Activated naive CD4-positive, alpha-beta T cell treated with Interleukin-2 at 50 U/mL for 16 hours (primary cell): ENCODE measurements at regions not wholly inside any gene's neighbourhood (a gene's known extent, or its start where the extent isn't known, plus 50 kb on each side); places are given as distances from the start of the nearest gene placed in this dataset.

Source experiments
- DNase-seq: peaks from one replicate; pipeline ENCODE4 v3.0.0-alpha.2; 2020

DNA sequence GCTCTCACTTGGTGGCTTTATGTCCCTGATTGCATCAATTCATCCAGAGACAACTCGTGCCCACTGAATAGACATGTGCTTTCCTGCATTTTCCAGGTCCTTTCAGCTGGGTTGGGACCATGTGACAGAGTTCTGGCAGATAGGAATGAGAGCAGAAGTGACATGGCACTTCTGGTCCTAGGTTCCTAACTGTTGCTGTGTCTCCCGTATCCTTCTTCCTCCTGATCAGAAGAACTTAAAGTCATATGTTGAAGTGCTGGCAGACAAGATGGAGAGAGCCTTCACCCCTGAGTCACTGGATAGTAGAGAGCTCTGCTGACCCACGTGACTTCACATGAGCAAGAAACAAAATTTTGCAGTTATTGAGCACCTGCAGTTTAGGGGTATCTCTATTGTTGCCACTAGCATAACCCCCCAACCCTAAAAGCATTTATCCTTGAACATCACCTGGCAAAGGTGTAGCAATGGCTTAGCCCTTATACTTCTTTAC lies 80.0 kb downstream of the NREP start:
- no peak for DNase-seq

DNA sequence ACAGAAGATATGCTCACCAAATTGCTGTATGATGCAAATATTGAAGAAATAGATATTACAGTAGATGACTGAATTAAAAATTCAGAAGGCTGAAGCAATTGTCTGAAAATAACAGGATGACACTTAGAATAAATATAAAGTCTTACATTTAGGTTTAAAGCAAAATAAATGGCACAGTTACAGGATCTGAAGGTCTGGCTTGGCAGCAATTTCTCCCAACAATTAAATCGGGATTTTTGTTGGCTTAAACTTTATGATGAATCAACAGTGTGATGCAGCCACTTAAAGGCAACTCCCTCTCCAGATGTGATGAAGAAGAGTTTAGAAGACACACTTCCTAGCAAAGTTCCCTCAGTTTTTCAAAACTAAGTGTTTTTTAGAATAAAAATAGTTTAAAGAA lies 80.5 kb downstream of the NREP start:
- no peak for DNase-seq

GRCh38 chr5:111675201-111675934 lies 81.6 kb downstream of the NREP start:
- DNase-seq, result no peak

GRCh38 chr5:111673891-111674626 lies 82.9 kb downstream of the NREP start:
- DNase-seq, result no peak

GRCh38 chr5:111672099-111672498 lies 84.9 kb downstream of the NREP start:
- DNase-seq, result no peak

DNA sequence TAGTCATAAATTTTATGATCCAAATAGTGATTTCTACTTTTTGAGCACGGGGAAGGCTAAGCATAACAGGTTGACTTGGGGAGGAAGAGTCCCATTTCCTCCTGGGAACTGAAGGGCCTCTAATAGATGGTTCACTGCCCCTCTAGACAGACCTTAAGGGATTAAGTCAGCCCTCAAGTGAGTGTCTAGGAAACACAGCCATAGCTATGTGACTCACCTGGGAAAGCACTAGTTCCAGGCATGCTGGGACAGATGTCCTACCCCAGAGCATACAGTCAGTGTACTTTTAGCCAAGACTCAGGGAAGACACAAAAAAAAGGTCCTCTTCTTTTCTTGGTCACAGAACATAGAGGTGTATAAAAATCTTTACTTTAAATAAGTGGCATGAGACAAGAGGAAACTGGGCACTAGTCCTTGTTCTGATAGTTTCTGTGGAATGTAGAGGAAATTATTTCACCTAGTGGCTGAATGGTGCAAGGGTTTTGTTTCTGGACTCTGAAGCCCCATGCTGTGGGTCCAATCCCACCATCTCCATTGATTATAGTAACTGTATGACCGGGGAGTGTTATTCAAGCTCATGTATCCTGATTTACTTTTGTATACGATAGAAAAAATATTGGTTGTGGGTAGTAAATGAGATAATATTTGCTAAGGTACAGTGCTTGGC lies 86.0 kb downstream of the NREP start:
- no peak for DNase-seq

GRCh38 chr5:111668477-111669414 lies 88.2 kb downstream of the NREP start:
- no peak for DNase-seq

- no peak for DNase-seq
Measured at GRCh38 chr5:111667128-111667736, 89.8 kb downstream of the NREP start.

DNA sequence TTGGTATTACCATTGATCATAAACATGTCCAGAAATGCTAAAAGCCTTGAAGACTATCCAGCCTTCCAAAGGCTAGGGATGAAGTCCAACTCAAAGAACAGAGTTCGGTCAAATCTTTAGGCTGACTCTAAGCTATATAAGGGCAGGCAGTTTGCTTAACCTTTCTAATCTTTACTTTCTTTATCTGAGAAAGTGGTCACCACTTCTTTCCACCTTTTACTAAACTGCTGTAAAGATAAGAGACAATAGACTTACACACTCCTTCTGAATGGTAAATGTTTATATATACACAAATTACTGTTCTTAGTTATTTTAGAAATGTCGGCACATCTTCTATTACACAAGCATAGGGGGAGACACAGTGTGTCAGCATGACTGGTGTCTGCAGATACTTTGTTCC lies 100.4 kb downstream of the NREP start:
- no peak for DNase-seq

- DNase-seq, result no peak
Measured at GRCh38 chr5:111655169-111655924, 101.6 kb downstream of the NREP start.

DNA sequence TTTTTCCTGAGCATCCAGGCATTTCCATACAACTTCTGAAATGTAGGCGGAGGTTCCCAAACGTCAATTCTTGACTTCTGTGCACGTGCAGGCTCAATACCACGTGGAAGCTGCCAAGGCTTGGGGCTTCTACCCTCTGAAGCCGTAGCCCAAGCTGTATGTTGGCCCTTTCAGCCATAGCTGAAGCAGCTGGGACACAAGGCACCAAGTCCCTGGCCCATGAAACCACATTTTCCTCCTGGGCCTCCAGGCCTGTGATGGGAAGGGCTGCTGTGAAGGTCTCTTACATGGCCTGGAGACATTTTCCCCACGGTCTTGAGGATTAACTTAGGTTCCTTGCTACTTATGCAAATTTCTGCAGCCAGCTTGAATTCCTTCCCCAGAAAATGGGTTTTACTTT lies 103.6 kb downstream of the NREP start:
- DNase-seq, result no peak

DNA sequence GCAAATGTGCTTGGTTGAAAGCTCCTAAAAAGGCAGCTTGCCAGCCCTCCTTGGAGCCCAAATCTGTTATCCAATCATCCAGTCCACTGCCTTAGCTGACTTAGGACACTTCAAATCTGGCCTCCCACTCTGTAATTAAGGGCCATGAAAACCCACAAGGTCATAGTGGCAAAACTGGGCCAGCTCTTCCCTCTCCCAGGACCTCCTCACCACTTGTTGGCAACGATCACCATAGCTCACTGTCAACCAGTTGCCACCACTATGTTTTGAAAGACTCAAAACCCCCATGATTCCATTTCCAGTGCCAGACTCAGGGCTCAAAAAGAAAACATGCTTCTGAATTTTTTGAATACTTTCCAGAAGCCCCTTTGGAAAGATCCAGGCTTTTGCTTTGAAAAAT lies 107.5 kb downstream of the NREP start:
- DNase-seq, result no peak

DNA sequence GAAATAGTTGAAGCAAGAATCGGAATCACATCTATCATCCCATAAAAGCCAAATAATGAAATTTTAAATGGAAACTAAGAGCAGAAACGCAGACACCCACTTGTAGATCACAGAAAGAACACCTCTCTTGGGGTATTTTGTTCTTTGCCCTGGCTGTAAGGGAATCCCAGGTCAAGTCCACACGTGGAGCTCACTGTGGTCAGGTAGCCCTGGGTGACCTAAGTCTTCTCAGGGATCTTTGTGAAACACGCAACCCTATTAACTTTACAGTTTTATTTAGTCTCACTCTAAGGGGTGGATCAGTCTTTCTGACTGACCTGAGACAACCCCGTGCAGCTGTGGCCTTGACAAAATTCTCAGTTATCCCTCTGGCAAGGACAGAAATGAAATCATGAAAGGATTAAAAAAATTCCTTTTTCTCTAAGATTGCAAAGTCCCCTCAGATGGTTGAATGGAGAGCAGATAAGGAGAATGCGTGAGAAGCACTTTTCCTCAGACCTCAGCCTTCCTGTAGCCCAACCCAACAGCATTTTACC lies 111.6 kb downstream of the NREP start:
- DNase-seq, result no peak

- DNase-seq, result no peak
Measured at GRCh38 chr5:111643499-111643898, 113.5 kb downstream of the NREP start.

GRCh38 chr5:111641533-111642233 lies 115.3 kb downstream of the NREP start:
- no peak for DNase-seq

- DNase-seq, result no peak
Measured at GRCh38 chr5:111639912-111640311, 117.1 kb downstream of the NREP start.

DNA sequence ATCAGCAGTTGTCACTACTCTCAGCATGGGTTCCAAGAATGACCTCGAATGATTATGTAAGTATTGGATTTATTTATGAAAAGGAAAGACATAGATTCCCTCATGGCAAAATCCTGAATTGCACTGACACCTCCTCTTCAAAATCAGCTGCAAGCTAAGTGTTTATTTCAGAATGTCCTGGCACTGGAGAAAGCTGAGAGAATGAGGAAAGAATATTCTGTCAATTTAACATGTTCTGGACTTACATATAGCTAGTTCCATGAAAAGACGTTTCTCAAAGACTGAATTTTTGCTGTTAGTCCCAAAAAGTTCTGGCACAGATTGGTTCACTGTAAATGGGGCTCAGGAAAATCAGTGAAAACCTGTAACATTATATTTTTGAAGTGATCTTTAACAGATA lies 120.3 kb downstream of the NREP start:
- no peak for DNase-seq

DNA sequence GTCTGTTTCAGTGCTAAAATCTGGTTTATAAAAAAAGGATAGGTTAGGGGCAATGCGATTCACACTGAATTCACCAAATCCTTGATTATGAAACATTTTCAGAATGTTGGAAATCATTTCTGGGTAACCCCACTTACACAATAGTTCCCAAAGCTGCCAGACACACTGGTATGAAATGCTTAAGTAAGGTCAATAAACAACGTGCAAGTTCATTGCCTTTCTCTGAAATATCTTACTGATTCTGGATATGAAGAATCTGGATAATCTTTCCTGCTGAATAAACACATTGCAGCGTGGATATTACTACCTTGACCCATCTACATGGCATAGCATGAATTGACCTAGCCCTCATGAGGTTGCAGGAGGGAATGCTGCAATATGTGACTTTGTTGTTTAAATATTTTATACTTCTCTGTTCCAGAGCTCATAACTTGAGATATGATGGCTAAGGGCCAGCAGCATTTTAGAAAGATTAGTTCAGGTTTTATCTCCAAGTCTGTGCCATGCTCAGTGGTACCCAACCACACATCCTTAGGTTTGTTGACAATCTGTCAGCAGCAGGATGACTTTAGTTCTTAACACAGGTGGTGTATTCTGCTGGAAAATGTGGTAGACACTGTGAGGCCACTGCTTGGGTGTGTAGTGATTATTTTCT lies 121.0 kb downstream of the NREP start:
- no peak for DNase-seq

GRCh38 chr5:111635151-111635902 lies 121.7 kb downstream of the NREP start:
- DNase-seq, result no peak
